HCT116 (cell line): ENCODE measurements at regions not wholly inside any gene's neighbourhood (a gene's known extent, or its start where the extent isn't known, plus 50 kb on each side); places are given as distances from the start of the nearest gene placed in this dataset.

Source experiments
- ATAC-seq: fragments of 200-7000 bp; cut with Tn5 transposase; 2 replicates; pipeline ENCODE4 v1.9.1; 2020; ENCODE audit warnings: mild to moderate bottlenecking, moderate library complexity
- BruUV-seq: library from RNA; stranded (reverse); fragments of 400-500 nt; replicated peaks from 2 replicates; lab custom pipeline; 2021; lab: Mats Ljungman, UMichigan
- CTCF ChIA-PET: fragments of 300-600 bp; sonication (Branson Sonifier 250); formaldehyde crosslinking; loops from one replicate; lab custom pipeline; 2021; ENCODE audit warnings: antibody characterized with exemption; lab: Charles Lee
- POLR2A ChIA-PET: fragments of 300-600, 350-600 bp; sonication (Branson Sonifier 250); formaldehyde crosslinking; loops from one replicate; lab custom pipeline; 2021; ENCODE audit warnings: antibody characterized with exemption; lab: Charles Lee
- RAD21 ChIA-PET, 2 experiments: fragments of 300-600 bp; sonication (Branson Sonifier 250); formaldehyde crosslinking; loops; one replicate each; lab custom pipeline; 2023; ENCODE audit warnings: low total read pairs in 2 of 2; ENCODE audit not compliant: uncharacterized antibody in 2 of 2, unreplicated experiment in 2 of 2, low non-redundant PET in 1 of 2; lab: Charles Lee
- DNase-seq: peaks from one replicate; pipeline ENCODE4 v3.0.0-alpha.2; 2010; ENCODE audit warnings: low read depth, low spot score
- H2AFZ ChIP-seq: fragments of 200-600 bp; shearing (Covaris generic), sonication (generic); 2 replicates; pipeline ENCODE4 v1.6.1; 2017; ENCODE audit warnings: low read depth, mixed run types, mixed read lengths, antibody characterized with exemption, low read length; ENCODE audit not compliant: poor library complexity, severe bottlenecking
- H3K27ac ChIP-seq: 2 replicates; pipeline ENCODE4 v1.5.1; 2012; ENCODE audit warnings: low read depth, low read length
- H3K27me3 ChIP-seq: fragments of 200-600 bp; sonication (generic); 2 replicates; pipeline ENCODE4 v1.6.1; 2016; ENCODE audit warnings: mixed run types, low read length, mixed read lengths; ENCODE audit not compliant: insufficient read depth
- H3K36me3 ChIP-seq, 2 experiments: fragments of 200-500 bp in 1 of 2; fragments of 200-600 bp in 1 of 2; sonication (Bioruptor generic) in 1 of 2; sonication (generic) in 1 of 2; 2 replicates each; pipeline versions ENCODE4 v1.5.1 to v1.6.1; 2014 to 2016; ENCODE audit warnings: low read length in 2 of 2, inconsistent platforms in 1 of 2, mixed read lengths in 1 of 2, mixed run types in 1 of 2; ENCODE audit not compliant: insufficient read depth in 2 of 2, control insufficient read depth in 1 of 2
- H3K4me1 ChIP-seq, 2 experiments: fragments of 200-600 bp in 1 of 2; sonication (generic) in 1 of 2; 2 replicates each; pipeline versions ENCODE4 v1.5.1 to v1.6.1; 2012 to 2017; ENCODE audit warnings: low read length in 2 of 2, inconsistent platforms in 1 of 2, mild to moderate bottlenecking in 1 of 2, mixed read lengths in 1 of 2, mixed run types in 1 of 2, moderate library complexity in 1 of 2; ENCODE audit not compliant: insufficient read depth in 2 of 2, control insufficient read depth in 1 of 2
- H3K4me2 ChIP-seq: fragments of 200-600 bp; sonication (generic); 2 replicates; pipeline ENCODE4 v1.6.1; 2017; ENCODE audit warnings: mixed run types, low read length, mixed read lengths
- H3K4me3 ChIP-seq, 2 experiments: fragments of 200-600 bp in 1 of 2; sonication (generic) in 1 of 2; replicated peaks in 1 of 2; 2 replicates each; pipeline ENCODE4 v1.5.1; 2011 to 2016; ENCODE audit warnings: low read length in 2 of 2, control low read depth in 1 of 2, low read depth in 1 of 2, mild to moderate bottlenecking in 1 of 2, mixed read lengths in 1 of 2, mixed run types in 1 of 2
- H3K79me2 ChIP-seq: fragments of 200-600 bp; sonication (generic); 2 replicates; pipeline ENCODE4 v1.6.1; 2017; ENCODE audit warnings: mild to moderate bottlenecking, mixed run types, low read length, moderate library complexity, mixed read lengths; ENCODE audit not compliant: insufficient read depth
- H3K9ac ChIP-seq: fragments of 200-600 bp; sonication (generic); 2 replicates; pipeline ENCODE4 v1.6.1; 2016; ENCODE audit warnings: low read length, mixed read lengths
- H3K9me2 ChIP-seq: fragments of 200-600 bp; sonication (generic), shearing (Covaris generic); 2 replicates; pipeline ENCODE4 v1.6.1; 2017; ENCODE audit warnings: mixed run types, mild to moderate bottlenecking, moderate library complexity; ENCODE audit not compliant: insufficient read depth
- H3K9me3 ChIP-seq, 2 experiments: fragments of 200-500 bp in 1 of 2; fragments of 200-600 bp in 1 of 2; sonication (Bioruptor generic) in 1 of 2; sonication (generic) in 1 of 2; 2 replicates each; pipeline ENCODE4 v1.6.1; 2014 to 2017; ENCODE audit warnings: low read length in 2 of 2, mixed read lengths in 2 of 2, inconsistent platforms in 1 of 2, low read depth in 1 of 2, mild to moderate bottlenecking in 1 of 2, mixed run types in 1 of 2, moderate library complexity in 1 of 2; ENCODE audit not compliant: control insufficient read depth in 1 of 2, insufficient read depth in 1 of 2
- H4K20me1 ChIP-seq: fragments of 200-600 bp; sonication (generic), shearing (Covaris generic); 2 replicates; pipeline ENCODE4 v1.6.1; 2017; ENCODE audit warnings: mixed run types, mild to moderate bottlenecking, moderate library complexity; ENCODE audit not compliant: insufficient read depth
- ELF1 ChIP-seq: IDR thresholded peaks from 2 replicates; pipeline ENCODE4 v1.6.1; 2012; ENCODE audit warnings: low read depth, borderline replicate concordance
- EZH2 ChIP-seq: fragments of 200-600 bp; sonication (generic); IDR thresholded peaks from 2 replicates; pipeline ENCODE4 v1.6.1; 2017; ENCODE audit warnings: antibody characterized with exemption, mixed run types
- POLR2A ChIP-seq: IDR thresholded peaks from 2 replicates; pipeline ENCODE4 v1.7.0; 2011; ENCODE audit warnings: borderline replicate concordance; ENCODE audit not compliant: insufficient read depth, insufficient read length; ENCODE audit errors: extremely low read depth
- RAD21 ChIP-seq: IDR thresholded peaks from 2 replicates; pipeline ENCODE4 v1.6.1; 2012; ENCODE audit warnings: low read depth, mild to moderate bottlenecking
- intact Hi-C: fragments of 100-400 bp; cut with micrococcal nuclease; formaldehyde crosslinking; loops from 2 replicates; pipeline ENCODE4 v1.10.0; 2022
- TF ChIP-seq, protein P1 (sequence below), 3 experiments: fragments of 200-600 bp in 1 of 3; sonication (generic) in 1 of 3; IDR thresholded peaks in 2 of 3; conservative IDR thresholded peaks in 1 of 3; 2 replicates each; pipeline ENCODE4 v1.5.1; 2012 to 2017; ENCODE audit warnings: low read depth in 2 of 3, low read length in 2 of 3, antibody characterized with exemption in 1 of 3, borderline replicate concordance in 1 of 3, control low read depth in 1 of 3, mild to moderate bottlenecking in 1 of 3, mixed read lengths in 1 of 3, mixed run types in 1 of 3, moderate library complexity in 1 of 3; ENCODE audit not compliant: insufficient read depth in 1 of 3

DNA sequence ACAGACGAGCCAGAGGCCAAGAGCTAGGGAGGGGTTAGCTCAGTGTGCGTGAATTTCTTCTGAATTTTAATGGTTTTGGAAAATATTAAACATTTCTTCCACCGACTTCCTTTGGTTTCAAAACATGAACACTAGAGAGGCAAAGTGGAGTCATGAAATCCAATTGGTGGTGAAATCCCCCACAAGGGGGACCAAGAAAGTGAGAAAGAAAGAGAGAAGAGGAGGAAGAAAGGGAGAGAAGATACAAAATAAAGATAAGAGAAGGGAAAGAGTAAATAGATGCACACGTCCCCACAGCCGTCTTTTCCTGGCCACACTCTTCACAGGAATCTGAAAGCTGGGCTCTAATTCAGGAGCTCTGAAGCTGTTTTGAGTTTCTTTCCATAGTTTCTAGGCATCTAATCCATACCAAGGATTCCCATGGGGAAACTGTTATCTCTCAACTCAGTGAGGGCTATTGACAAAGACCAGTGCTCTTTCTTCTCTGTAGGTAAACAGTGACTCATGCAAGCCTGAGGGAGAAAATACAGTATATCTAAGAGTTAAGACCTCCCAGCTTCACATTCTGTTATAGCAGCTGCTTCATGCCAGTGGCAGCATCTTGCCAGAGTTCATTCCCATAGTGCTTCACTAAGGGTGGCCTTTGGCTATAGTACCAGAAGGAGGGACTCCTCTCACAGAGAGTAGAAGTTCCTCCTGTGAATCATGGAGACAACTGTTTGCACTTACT, 115.8 kb upstream of the LIFR start:
- intact Hi-C loops, result loop anchor here (5.0 kb wide), 1 partner anchor 135 kb away; no protein-coding TSS in a partner anchor
- no peak for TF ChIP-seq POLR2A
- no peak for TF ChIP-seq ELF1
- H3K4me1 ChIP-seq, result no peaks in the 10 kb centered on the region
- ChIA-PET POLR2A (no interaction called here), CTCF (interaction anchor here (2.7 to 3.5 kb wide), 2 partner anchors 137 to 231 kb away, joined by 14 read pairs; no protein-coding TSS in a partner anchor), RAD21 (interaction anchor here in 1 of 2 experiments (0.6 kb wide), 1 partner anchor 408 kb away, joined by 3 read pairs; no protein-coding TSS in a partner anchor)
- no peak overlapping the region for H3K9ac ChIP-seq
- H3K79me2 ChIP-seq, result no peaks in the 10 kb centered on the region
- no peaks in the 10 kb centered on the region for H3K27me3 ChIP-seq
- no peaks in the 10 kb centered on the region for H3K36me3 ChIP-seq
- no TSS peak for BruUV-seq
- no peak overlapping the region for H2AFZ ChIP-seq
- ATAC-seq (no peak), DNase-seq (no peak)
- H4K20me1 ChIP-seq, result no peaks in the 10 kb centered on the region
- H3K27ac ChIP-seq, result no peak overlapping the region
- H3K9me2 ChIP-seq, result no peaks in the 10 kb centered on the region; the same call in none of the 2 replicates
- H3K4me3 ChIP-seq, result no peak overlapping the region
- no peaks in the 10 kb centered on the region for H3K9me3 ChIP-seq
- no peak overlapping the region for H3K4me2 ChIP-seq

DNA sequence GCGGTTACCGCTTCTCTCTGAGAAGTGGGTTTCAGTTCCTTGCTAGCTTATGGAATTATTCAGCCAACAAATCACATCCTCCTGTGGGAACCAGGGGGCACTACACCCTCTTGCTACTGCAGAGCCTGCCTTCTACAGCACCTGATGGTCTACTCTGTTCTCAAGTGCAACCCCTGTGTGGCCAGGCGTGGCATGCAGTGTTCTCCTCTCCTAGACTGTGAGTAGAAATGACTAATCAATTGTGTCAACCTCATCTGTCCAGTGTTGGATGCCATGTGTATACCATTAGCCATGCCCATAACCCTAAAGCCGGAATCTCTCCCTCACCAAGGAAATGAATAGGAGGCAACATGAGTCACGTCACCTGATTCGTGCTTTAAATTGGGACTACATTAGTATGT, 117.2 kb upstream of the LIFR start:
- TF ChIP-seq RAD21 (peak; percentile 43; the same call in 1 of the 2 replicates), EZH2 (no peak)
- TF ChIP-seq, protein P1, sequence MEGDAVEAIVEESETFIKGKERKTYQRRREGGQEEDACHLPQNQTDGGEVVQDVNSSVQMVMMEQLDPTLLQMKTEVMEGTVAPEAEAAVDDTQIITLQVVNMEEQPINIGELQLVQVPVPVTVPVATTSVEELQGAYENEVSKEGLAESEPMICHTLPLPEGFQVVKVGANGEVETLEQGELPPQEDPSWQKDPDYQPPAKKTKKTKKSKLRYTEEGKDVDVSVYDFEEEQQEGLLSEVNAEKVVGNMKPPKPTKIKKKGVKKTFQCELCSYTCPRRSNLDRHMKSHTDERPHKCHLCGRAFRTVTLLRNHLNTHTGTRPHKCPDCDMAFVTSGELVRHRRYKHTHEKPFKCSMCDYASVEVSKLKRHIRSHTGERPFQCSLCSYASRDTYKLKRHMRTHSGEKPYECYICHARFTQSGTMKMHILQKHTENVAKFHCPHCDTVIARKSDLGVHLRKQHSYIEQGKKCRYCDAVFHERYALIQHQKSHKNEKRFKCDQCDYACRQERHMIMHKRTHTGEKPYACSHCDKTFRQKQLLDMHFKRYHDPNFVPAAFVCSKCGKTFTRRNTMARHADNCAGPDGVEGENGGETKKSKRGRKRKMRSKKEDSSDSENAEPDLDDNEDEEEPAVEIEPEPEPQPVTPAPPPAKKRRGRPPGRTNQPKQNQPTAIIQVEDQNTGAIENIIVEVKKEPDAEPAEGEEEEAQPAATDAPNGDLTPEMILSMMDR (IDR thresholded peaks at IDR 0.05 in 2 of 3, conservative IDR thresholded peaks at IDR 0.05 in 1 of 3; ENCODE audit: borderline replicate concordance in 1 of 3, insufficient read depth in 1 of 3, low read depth in 2 of 3, low read length in 2 of 3), result peak; percentile 18 to 44 (median 35); a peak in 4 of 6 replicates
- Histone ChIP-seq H3K79me2 (no peaks in the 10 kb centered on the region), H3K27ac (no peak overlapping the region), H3K4me1 (no peaks in the 10 kb centered on the region), H3K4me2 (no peak overlapping the region), H3K27me3 (no peaks in the 10 kb centered on the region), H3K4me3 (no peak overlapping the region), H4K20me1 (no peaks in the 10 kb centered on the region), H3K9me3 (no peaks in the 10 kb centered on the region), H3K36me3 (no peaks in the 10 kb centered on the region), H2AFZ (no peak overlapping the region), H3K9ac (no peak overlapping the region), H3K9me2 (no peaks in the 10 kb centered on the region; the same call in none of the 2 replicates)
- ChIA-PET POLR2A (no interaction called here), RAD21 (interaction anchor here in 1 of 2 experiments (0.6 kb wide), 1 partner anchor 136 kb away, joined by 3 read pairs; no protein-coding TSS in a partner anchor), CTCF (interaction anchor here (0.7 to 3.5 kb wide), 4 partner anchors 78 to 291 kb away, joined by 3 to 14 read pairs (median 10); no protein-coding TSS in a partner anchor)
- no TSS peak for BruUV-seq
- DNase-seq (peak; percentile 6), ATAC-seq (peak; percentile 67)
- intact Hi-C loops, result loop anchor here (5.0 kb wide), 1 partner anchor 134 kb away; no protein-coding TSS in a partner anchor
